Nephron progenitor cell (in vitro differentiated cells): ENCODE measurements at regions not wholly inside any gene's neighbourhood (a gene's known extent, or its start where the extent isn't known, plus 50 kb on each side); places are given as distances from the start of the nearest gene placed in this dataset.
"Not testable (repeated sequence)": the region's sequence is repeated elsewhere in the genome, so short reads cannot be mapped to it uniquely, and the experiment has no call there.

Experiments
- DNase-seq: peaks from one replicate; pipeline ENCODE4 v3.0.0; 2021
- H3K27ac Mint-ChIP-seq: 2 replicates; pipeline ENCODE4 v1.8.0; 2021; ENCODE audit warnings: mild to moderate bottlenecking, moderate library complexity, mixed read lengths
- H3K27me3 Mint-ChIP-seq: 2 replicates; pipeline ENCODE4 v1.8.0; 2021; ENCODE audit warnings: mild to moderate bottlenecking, low read depth, mixed read lengths; ENCODE audit not compliant: poor library complexity
- H3K36me3 Mint-ChIP-seq: 2 replicates; pipeline ENCODE4 v1.8.0; 2021; ENCODE audit warnings: low read depth, mixed read lengths
- H3K4me1 Mint-ChIP-seq: 2 replicates; pipeline ENCODE4 v1.8.0; 2021; ENCODE audit warnings: mixed read lengths
- H3K4me3 Mint-ChIP-seq: 2 replicates; pipeline ENCODE4 v1.8.0; 2021; ENCODE audit warnings: mild to moderate bottlenecking, moderate library complexity, mixed read lengths
- H3K9me3 Mint-ChIP-seq: 2 replicates; pipeline ENCODE4 v1.8.0; 2021; ENCODE audit warnings: mild to moderate bottlenecking, moderate library complexity, mixed read lengths
- CTCF ChIP-seq: fragments of 200-600 bp; sonication (generic); IDR thresholded peaks from 2 replicates; pipeline ENCODE4 v1.5.0; 2021; ENCODE audit warnings: antibody characterized with exemption

DNA sequence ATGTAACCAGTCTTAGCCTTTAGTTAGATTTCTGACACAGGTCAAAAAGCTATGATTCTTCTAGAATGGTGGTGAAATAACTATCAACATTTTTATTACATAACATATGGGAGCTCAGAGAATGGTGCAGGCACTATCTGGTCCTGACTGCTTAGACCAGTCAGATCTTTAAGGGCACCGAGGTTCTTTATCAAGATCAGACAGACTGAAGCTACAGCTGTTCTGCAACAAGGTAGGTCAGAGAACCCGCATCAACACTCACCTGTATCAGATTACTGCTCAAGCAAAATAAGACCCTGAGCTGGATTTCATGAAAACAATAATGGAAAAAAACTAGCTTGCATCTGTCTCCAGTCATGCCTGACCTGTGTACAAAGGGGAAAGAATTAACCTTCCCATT lies 160.4 kb downstream of the KCNJ2 start:
- no peaks in the 10 kb centered on the region for H3K27me3 Mint-ChIP-seq
- peaks cover 5% of the 10 kb centered on the region for H3K4me1 Mint-ChIP-seq
- H3K4me3 Mint-ChIP-seq = no peak overlapping the region
- H3K36me3 Mint-ChIP-seq = no peaks in the 10 kb centered on the region
- no peaks in the 10 kb centered on the region for H3K9me3 Mint-ChIP-seq
- no peak for TF ChIP-seq CTCF
- DNase-seq = no peak
- H3K27ac Mint-ChIP-seq = no peak overlapping the region

DNA sequence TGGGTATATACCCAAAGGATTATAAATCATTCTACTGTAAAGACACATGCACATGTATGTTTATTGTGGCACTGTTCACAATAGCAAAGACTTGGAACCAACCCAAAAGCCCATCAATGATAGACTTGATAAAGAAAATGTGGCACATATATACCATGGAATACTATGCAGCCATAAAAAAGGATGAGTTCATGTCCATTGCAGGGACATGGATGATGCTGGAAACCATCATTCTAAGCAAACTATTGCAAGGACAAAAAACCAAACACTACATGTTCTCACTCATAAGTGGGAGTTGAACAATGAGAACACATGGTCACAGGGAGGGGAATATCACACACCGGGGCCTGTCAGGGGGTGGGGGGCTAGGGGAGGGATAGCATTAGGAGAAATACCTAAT lies 161.7 kb downstream of the KCNJ2 start:
- H3K4me1 Mint-ChIP-seq, DNase-seq, H3K4me3 Mint-ChIP-seq, H3K9me3 Mint-ChIP-seq, H3K36me3 Mint-ChIP-seq, H3K27me3 Mint-ChIP-seq, H3K27ac Mint-ChIP-seq: not testable (repeated sequence)

- Mint-ChIP-seq H3K9me3 (no peaks in the 10 kb centered on the region), H3K4me3 (no peak overlapping the region), H3K36me3 (no peaks in the 10 kb centered on the region), H3K27ac (no peak overlapping the region), H3K4me1 (peaks cover 10% of the 10 kb centered on the region), H3K27me3 (no peaks in the 10 kb centered on the region)
- TF ChIP-seq CTCF = no peak
- no peak for DNase-seq
These were observed 163.3 kb downstream of the KCNJ2 start for GRCh38 chr17:70332356-70333210.

GRCh38 chr17:70336411-70336810 lies 167.1 kb downstream of the KCNJ2 start:
- Mint-ChIP-seq H3K36me3 (no peaks in the 10 kb centered on the region), H3K27me3 (no peaks in the 10 kb centered on the region), H3K9me3 (no peaks in the 10 kb centered on the region), H3K4me3 (no peak overlapping the region), H3K4me1 (peaks cover 7% of the 10 kb centered on the region), H3K27ac (no peak overlapping the region)
- no peak for TF ChIP-seq CTCF
- DNase-seq = no peak

GRCh38 chr17:70338946-70339354 lies 169.6 kb downstream of the KCNJ2 start:
- DNase-seq = no peak
- Mint-ChIP-seq H3K27ac (no peak overlapping the region), H3K9me3 (no peaks in the 10 kb centered on the region), H3K36me3 (no peaks in the 10 kb centered on the region), H3K4me1 (peaks cover 7% of the 10 kb centered on the region), H3K27me3 (no peaks in the 10 kb centered on the region), H3K4me3 (no peak overlapping the region)
- TF ChIP-seq CTCF = no peak

- no peaks in the 10 kb centered on the region for H3K36me3 Mint-ChIP-seq
- TF ChIP-seq CTCF = no peak
- H3K4me1 Mint-ChIP-seq = no peaks in the 10 kb centered on the region
- H3K9me3 Mint-ChIP-seq = no peaks in the 10 kb centered on the region
- H3K27ac Mint-ChIP-seq = no peak overlapping the region
- H3K27me3 Mint-ChIP-seq = no peaks in the 10 kb centered on the region
- no peak for DNase-seq
- no peak overlapping the region for H3K4me3 Mint-ChIP-seq
These were observed 173.8 kb downstream of the KCNJ2 start for GRCh38 chr17:70343114-70343513.
